Common myeloid progenitor, CD34-positive (primary cell): ENCODE measurements at regions not wholly inside any gene's neighbourhood (a gene's known extent, or its start where the extent isn't known, plus 50 kb on each side); places are given as distances from the start of the nearest gene placed in this dataset.

Source experiments
- CTCF ChIA-PET: fragments of 350-600 bp; sonication (Branson Sonifier 250); formaldehyde crosslinking; loops from one replicate; lab custom pipeline; 2021; ENCODE audit warnings: antibody characterized with exemption; lab: Charles Lee
- POLR2A ChIA-PET: fragments of 350-600 bp; sonication (Branson Sonifier 250); formaldehyde crosslinking; loops from one replicate; lab custom pipeline; 2021; ENCODE audit warnings: antibody characterized with exemption; lab: Charles Lee
- DNase-seq, 3 donors: peaks; one replicate each; pipeline versions ENCODE4 v3.0.0 to v3.0.0-alpha.2; 2013
- H3K27ac ChIP-seq, 2 experiments: 1 replicate in 1 of 2; 2 replicates in 1 of 2; pipeline ENCODE4 v1.7.0; 2013; ENCODE audit warnings: inconsistent platforms in 2 of 2, low read length in 2 of 2, mild to moderate bottlenecking in 2 of 2, low read depth in 1 of 2, moderate library complexity in 1 of 2; ENCODE audit not compliant: severe bottlenecking in 2 of 2, insufficient read depth in 1 of 2, poor library complexity in 1 of 2
- H3K27me3 ChIP-seq, 5 experiments: replicated peaks in 2 of 5; 1 replicate in 3 of 5; 2 replicates in 2 of 5; pipeline versions ENCODE4 v1.6.1 to v1.7.0; 2013; ENCODE audit warnings: low read length in 4 of 5, mild to moderate bottlenecking in 2 of 5, moderate library complexity in 2 of 5, inconsistent platforms in 1 of 5; ENCODE audit not compliant: insufficient read depth in 5 of 5, control insufficient read depth in 4 of 5
- H3K36me3 ChIP-seq, 4 experiments: 1 replicate in 2 of 4; 2 replicates in 2 of 4; pipeline versions ENCODE4 v1.6.1 to v1.7.0; 2013; ENCODE audit warnings: low read length in 3 of 4, control low read depth in 1 of 4, mild to moderate bottlenecking in 1 of 4; ENCODE audit not compliant: control insufficient read depth in 4 of 4, insufficient read depth in 4 of 4
- H3K4me1 ChIP-seq, 4 experiments: 1 replicate in 3 of 4; 2 replicates in 1 of 4; pipeline versions ENCODE4 v1.6.1 to v1.7.1; 2013; ENCODE audit warnings: low read length in 3 of 4, mild to moderate bottlenecking in 3 of 4, control low read depth in 1 of 4, inconsistent platforms in 1 of 4, moderate library complexity in 1 of 4; ENCODE audit not compliant: control insufficient read depth in 4 of 4, insufficient read depth in 4 of 4; ENCODE audit errors: control extremely low read depth in 1 of 4
- H3K4me3 ChIP-seq, 7 experiments: 1 replicate in 4 of 7; 2 replicates in 3 of 7; pipeline versions ENCODE4 v1.5.1 to v1.7.0; 2013; ENCODE audit warnings: mild to moderate bottlenecking in 7 of 7, low read length in 6 of 7, moderate library complexity in 6 of 7, inconsistent platforms in 2 of 7, low read depth in 2 of 7, control low read depth in 1 of 7; ENCODE audit not compliant: insufficient read depth in 4 of 7, control insufficient read depth in 1 of 7; ENCODE audit errors: extremely low read depth in 1 of 7
- H3K9me3 ChIP-seq, 5 experiments: 1 replicate in 4 of 5; 2 replicates in 1 of 5; pipeline versions ENCODE4 v1.6.1 to v1.7.1; 2013; ENCODE audit warnings: low read length in 4 of 5, mild to moderate bottlenecking in 2 of 5, inconsistent platforms in 1 of 5, low read depth in 1 of 5, moderate library complexity in 1 of 5; ENCODE audit not compliant: control insufficient read depth in 4 of 5, insufficient read depth in 2 of 5; ENCODE audit errors: control extremely low read depth in 1 of 5
- WGBS: methylation state at CpG from one replicate; pipeline ENCODE4 v1.1.5; 2013; ENCODE audit not compliant: insufficient coverage; 5-methylcytosine and 5-hydroxymethylcytosine counted together

DNA sequence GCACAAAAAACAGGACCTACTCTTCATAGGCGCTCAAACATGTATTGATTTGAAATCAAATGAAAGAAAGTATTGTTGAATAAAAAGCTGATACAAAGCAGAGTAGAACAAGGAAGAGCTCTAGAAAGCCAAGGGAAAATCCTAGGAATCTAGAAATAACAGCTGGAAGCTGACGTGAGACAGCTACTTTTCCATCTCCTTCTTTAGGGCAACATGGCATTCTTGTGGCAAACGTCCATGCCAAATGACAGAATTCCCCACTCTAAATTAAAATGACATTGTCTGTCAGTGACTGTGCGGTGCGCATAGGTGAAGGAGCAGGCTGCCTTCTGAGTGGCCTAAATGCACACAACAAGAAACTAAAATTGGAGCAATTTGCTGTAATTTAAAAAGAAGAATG, 557.4 kb downstream of the SOX11 start:
- Histone ChIP-seq H3K9me3 (no peaks in the 10 kb centered on the region), H3K27me3 (no peaks in the 10 kb centered on the region), H3K27ac (no peak overlapping the region), H3K36me3 (no peaks in the 10 kb centered on the region), H3K4me1 (peaks cover 0 to 6% (median 2%) of the 10 kb centered on the region in 4 experiments), H3K4me3 (no peak overlapping the region)
- WGBS = 90% methylated on average over 4 of the region's 5 CpGs
- POLR2A ChIA-PET = no interaction called here
- CTCF ChIA-PET = no interaction called here
- no peak for DNase-seq

DNA sequence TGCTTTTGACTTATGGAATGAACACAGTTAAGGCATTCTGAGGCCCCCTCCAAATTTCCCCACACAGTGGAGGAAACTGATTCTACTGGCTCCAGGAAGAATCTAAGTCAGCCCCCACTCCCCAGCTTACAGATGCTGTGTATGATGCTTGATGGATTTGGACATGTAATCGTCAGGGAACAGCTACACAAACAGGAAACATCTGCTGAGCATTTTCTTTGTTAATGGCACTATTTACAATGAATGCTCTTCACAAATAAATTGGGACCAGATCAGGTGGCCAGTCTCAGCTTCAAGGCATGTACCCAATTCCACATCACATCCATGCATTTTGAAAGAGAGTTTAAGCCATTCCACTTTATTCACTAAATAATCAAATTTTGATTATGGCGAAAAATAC, 562.3 kb downstream of the SOX11 start:
- H3K4me3 ChIP-seq = no peak overlapping the region
- no CpG with 5 or more reads among the region's 2 CpGs for WGBS

DNA sequence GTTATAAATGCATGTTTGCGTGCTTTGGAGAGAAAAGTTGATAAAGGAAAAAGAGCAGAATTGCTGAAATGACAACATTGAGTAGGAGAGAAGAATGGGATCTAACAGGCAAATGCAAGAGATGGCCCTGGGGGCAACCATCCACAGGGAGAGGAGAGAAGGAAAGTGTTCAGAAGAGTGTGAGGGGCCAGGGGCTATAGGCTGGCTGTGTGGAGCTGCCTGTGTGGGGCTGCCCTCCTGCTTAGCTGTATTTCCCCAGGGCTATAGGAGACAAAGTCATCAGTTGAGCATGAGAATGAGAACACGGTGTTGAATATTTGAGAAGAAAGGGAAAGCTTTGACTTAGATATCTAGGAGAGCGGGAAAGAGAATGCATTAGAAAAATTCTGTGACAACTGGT, 572.0 kb downstream of the SOX11 start:
- Histone ChIP-seq H3K4me3 (no peak overlapping the region), H3K4me1 (no peaks in the 10 kb centered on the region), H3K27ac (no peak overlapping the region), H3K36me3 (no peaks in the 10 kb centered on the region), H3K9me3 (peaks cover 0 to 4% (median 0%) of the 10 kb centered on the region in 5 experiments), H3K27me3 (no peaks in the 10 kb centered on the region)
- ChIA-PET POLR2A (no interaction called here), CTCF (no interaction called here)
- 100% methylated on average over 3 of the region's 3 CpGs for WGBS
- DNase-seq = no peak

More for the DNA sequence above, 562.3 kb downstream of the SOX11 start:
- Histone ChIP-seq H3K27me3 (no peaks in the 10 kb centered on the region), H3K27ac (no peak overlapping the region), H3K9me3 (no peaks in the 10 kb centered on the region), H3K4me1 (peaks cover 0 to 21% (median 11%) of the 10 kb centered on the region in 4 experiments), H3K36me3 (no peaks in the 10 kb centered on the region)
- peak in 2 of 3 donors; percentile 58 to 67 for DNase-seq
- ChIA-PET CTCF (interaction anchor here (0.6 kb wide), 1 partner anchor 12 kb away, joined by 3 read pairs; no protein-coding TSS in a partner anchor), POLR2A (no interaction called here)

DNA sequence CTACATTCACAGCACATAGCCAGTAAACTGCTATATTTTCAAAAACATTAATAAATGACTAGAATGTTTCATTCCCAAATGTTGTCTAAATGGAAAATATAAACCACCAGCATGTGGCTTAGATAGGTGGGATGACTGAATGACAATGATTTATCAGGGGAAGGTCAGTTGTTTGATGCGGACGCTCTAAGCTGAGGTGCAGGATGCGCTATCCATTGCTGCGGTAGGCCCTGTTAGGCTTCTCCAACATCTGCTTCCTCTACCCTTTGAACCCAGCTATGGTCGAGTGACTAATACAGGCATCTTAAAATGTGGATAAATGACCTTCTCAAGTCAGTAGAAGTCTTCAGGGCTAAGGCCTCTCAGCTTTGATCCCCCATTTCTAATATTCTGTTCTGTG, 584.2 kb downstream of the CMPK2 start:
- WGBS = 100% methylated on average over 5 of the region's 5 CpGs
- Histone ChIP-seq H3K27ac (no peak overlapping the region), H3K36me3 (no peaks in the 10 kb centered on the region), H3K4me3 (no peak overlapping the region), H3K9me3 (no peaks in the 10 kb centered on the region), H3K27me3 (no peaks in the 10 kb centered on the region), H3K4me1 (no peaks in the 10 kb centered on the region)
- CTCF ChIA-PET = no interaction called here
- POLR2A ChIA-PET = no interaction called here
- no peak for DNase-seq

- ChIA-PET POLR2A (interaction anchor here (0.6 kb wide), 1 partner anchor 18 kb away, joined by 3 read pairs; no protein-coding TSS in a partner anchor), CTCF (no interaction called here)
- 71% methylated on average over 16 of the region's 24 CpGs for WGBS
- no peak overlapping the region for H3K27ac ChIP-seq
- no peaks in the 10 kb centered on the region for H3K27me3 ChIP-seq
- no peak overlapping the region for H3K4me3 ChIP-seq
- H3K36me3 ChIP-seq = no peaks in the 10 kb centered on the region
- no peaks in the 10 kb centered on the region for H3K9me3 ChIP-seq
- DNase-seq = no peak
- H3K4me1 ChIP-seq = no peaks in the 10 kb centered on the region
Observed at GRCh38 chr2:6283259-6283658, 582.4 kb downstream of the CMPK2 start.

GRCh38 chr2:6287406-6287805, 578.3 kb downstream of the CMPK2 start:
- no peak overlapping the region for H3K27ac ChIP-seq
- WGBS = 96% methylated on average over 3 of the region's 4 CpGs
- no peak for DNase-seq
- no peaks in the 10 kb centered on the region for H3K9me3 ChIP-seq
- H3K36me3 ChIP-seq = no peaks in the 10 kb centered on the region
- ChIA-PET POLR2A (no interaction called here), CTCF (no interaction called here)
- H3K4me1 ChIP-seq = no peaks in the 10 kb centered on the region
- no peak overlapping the region for H3K4me3 ChIP-seq
- H3K27me3 ChIP-seq = no peaks in the 10 kb centered on the region

- Histone ChIP-seq H3K4me3 (no peak overlapping the region), H3K27me3 (no peaks in the 10 kb centered on the region), H3K4me1 (no peaks in the 10 kb centered on the region), H3K27ac (no peak overlapping the region), H3K36me3 (no peaks in the 10 kb centered on the region), H3K9me3 (peaks cover 0 to 5% (median 0%) of the 10 kb centered on the region in 5 experiments)
- ChIA-PET CTCF (no interaction called here), POLR2A (no interaction called here)
- no peak for DNase-seq
Observed at GRCh38 chr2:6288791-6289190, 576.9 kb downstream of the CMPK2 start.
